ENCODE measurements at regions not wholly inside any gene's neighbourhood (a gene's known extent, or its start where the extent isn't known, plus 50 kb on each side); places are given as distances from the start of the nearest gene placed in this dataset.

DNA sequence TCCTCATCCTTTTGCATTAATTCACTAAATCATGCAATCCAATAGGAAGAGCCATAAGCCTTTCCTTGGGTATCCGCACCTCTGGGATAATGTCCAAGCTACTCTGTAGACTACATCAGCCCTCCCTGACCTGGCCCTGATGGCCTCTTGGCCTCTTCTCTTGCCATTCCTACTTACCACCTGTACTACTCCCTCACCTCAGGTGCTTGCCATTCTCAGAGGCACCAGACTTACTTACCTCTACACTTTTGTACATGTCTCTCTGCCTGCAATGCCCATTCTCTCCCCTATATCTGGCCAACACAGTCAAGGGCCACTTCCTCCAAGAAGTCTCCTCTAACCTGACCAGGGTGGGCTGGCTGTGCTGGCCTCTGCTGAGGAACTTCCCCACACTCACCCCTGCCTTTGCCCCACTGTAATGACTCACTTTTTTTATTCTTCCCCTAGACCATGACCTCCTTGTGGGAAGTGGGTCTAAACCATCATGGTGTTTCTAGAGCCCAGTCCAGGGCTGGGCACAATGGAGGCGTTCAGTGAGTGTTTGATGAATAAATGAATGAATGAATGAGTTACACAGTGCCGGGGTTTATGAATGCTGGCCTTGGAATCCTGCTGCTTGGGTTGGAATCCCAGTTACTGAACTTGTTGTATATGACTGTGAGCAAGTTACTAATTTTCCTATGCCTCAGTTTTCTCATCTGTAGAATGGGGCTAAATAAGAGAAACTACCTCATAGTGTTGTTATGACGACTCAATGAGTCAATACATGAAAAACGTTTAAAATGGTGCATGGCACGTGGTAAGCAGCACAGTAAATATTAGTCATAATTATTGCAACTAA is 179.8 kb downstream of the FOXD2 start:
- Mint-ChIP-seq H3K27me3 (ENCODE audit: low read depth) (peaks cover 38% of the 10 kb centered on the region), H3K9me3 (no peaks in the 10 kb centered on the region), H3K4me3 (no peak overlapping the region), H3K4me1 (peaks cover 3 to 5% of the 10 kb centered on the region in 2 experiments; a peak in 1 of 4 replicates), H3K36me3 (ENCODE audit: insufficient read depth in 1 of 3, low read depth in 3 of 3) (no peaks in the 10 kb centered on the region), H3K27ac (no peak overlapping the region)
- H4K5ac ChIP-seq (ENCODE audit: insufficient read length, low read depth, low read length) = no peak overlapping the region
- DNase-seq = no peak
- H2BK15ac ChIP-seq (ENCODE audit: low read depth, low read length) = no peak overlapping the region
- no peak overlapping the region for H3K18ac ChIP-seq (ENCODE audit: insufficient read length, low read depth, low read length)
- no peaks in the 10 kb centered on the region for H4K20me1 ChIP-seq (ENCODE audit: control insufficient read depth, insufficient read depth, insufficient read length)
- H3K79me2 ChIP-seq (ENCODE audit: insufficient read depth, low read length) = no peaks in the 10 kb centered on the region
- H3K56ac ChIP-seq (ENCODE audit: insufficient read length, low read depth, low read length) = no peak overlapping the region
- H2BK120ac ChIP-seq (ENCODE audit: low read depth, low read length, poor library complexity, severe bottlenecking) = no peak overlapping the region
- no peak overlapping the region for H2AK5ac ChIP-seq (ENCODE audit: insufficient read length, low read length)
- H3K4me2 ChIP-seq (ENCODE audit: insufficient read depth, insufficient read length, low read length) = no peak overlapping the region
- no peak overlapping the region for H3T11ph ChIP-seq (ENCODE audit: low read length)
- TF ChIP-seq, protein P1, sequence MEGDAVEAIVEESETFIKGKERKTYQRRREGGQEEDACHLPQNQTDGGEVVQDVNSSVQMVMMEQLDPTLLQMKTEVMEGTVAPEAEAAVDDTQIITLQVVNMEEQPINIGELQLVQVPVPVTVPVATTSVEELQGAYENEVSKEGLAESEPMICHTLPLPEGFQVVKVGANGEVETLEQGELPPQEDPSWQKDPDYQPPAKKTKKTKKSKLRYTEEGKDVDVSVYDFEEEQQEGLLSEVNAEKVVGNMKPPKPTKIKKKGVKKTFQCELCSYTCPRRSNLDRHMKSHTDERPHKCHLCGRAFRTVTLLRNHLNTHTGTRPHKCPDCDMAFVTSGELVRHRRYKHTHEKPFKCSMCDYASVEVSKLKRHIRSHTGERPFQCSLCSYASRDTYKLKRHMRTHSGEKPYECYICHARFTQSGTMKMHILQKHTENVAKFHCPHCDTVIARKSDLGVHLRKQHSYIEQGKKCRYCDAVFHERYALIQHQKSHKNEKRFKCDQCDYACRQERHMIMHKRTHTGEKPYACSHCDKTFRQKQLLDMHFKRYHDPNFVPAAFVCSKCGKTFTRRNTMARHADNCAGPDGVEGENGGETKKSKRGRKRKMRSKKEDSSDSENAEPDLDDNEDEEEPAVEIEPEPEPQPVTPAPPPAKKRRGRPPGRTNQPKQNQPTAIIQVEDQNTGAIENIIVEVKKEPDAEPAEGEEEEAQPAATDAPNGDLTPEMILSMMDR (conservative IDR thresholded peaks at IDR 0.05) = no peak
- H4K8ac ChIP-seq (replicated peaks; ENCODE audit: insufficient read length, low read depth, low read length) = no peak overlapping the region
- no peak overlapping the region for H3K4ac ChIP-seq (ENCODE audit: low read depth, low read length)
- H2AFZ ChIP-seq (ENCODE audit: low read length) = no peak overlapping the region
- no CpG with 5 or more reads among the region's 6 CpGs for WGBS (ENCODE audit: extremely low coverage, insufficient read length, low lambda C conversion rate)
- H4K91ac ChIP-seq (ENCODE audit: insufficient read length, low read depth, low read length) = no peak overlapping the region
- no peak overlapping the region for H2BK12ac ChIP-seq (ENCODE audit: insufficient read length, low read depth, low read length)
- no peaks in the 10 kb centered on the region for H3K9me3 ChIP-seq (ENCODE audit: control insufficient read depth, low read depth, low read length)
- no peaks in the 10 kb centered on the region for H3K4me1 ChIP-seq (ENCODE audit: insufficient read depth, low read length)
- no peak overlapping the region for H3K14ac ChIP-seq (ENCODE audit: insufficient read depth, low read length)
- no peaks in the 10 kb centered on the region for H3K23me2 ChIP-seq (ENCODE audit: insufficient read length, low read depth, low read length, poor library complexity, severe bottlenecking)
- H3K79me1 ChIP-seq (ENCODE audit: insufficient read depth, low read depth, low read length, poor library complexity, severe bottlenecking) = no peaks in the 10 kb centered on the region
- H3K27me3 ChIP-seq (ENCODE audit: insufficient read depth, low read length) = no peaks in the 10 kb centered on the region; the same call in 1 of the 2 replicates
- no peak overlapping the region for H2BK5ac ChIP-seq (ENCODE audit: insufficient read length, low read length)
- H3K9ac ChIP-seq (ENCODE audit: extremely low read depth, insufficient read length, low read length) = no peak overlapping the region
- no peak overlapping the region for H3K23ac ChIP-seq (ENCODE audit: insufficient read length, low read depth, low read length)
- no peak overlapping the region for H2BK20ac ChIP-seq (ENCODE audit: low read depth, low read length, poor library complexity, severe bottlenecking)
- H3K27ac ChIP-seq (ENCODE audit: insufficient read length, low read depth, low read length) = no peak overlapping the region

Data from H9 (cell line).